ENCODE measurements at regions not wholly inside any gene's neighbourhood (a gene's known extent, or its start where the extent isn't known, plus 50 kb on each side); places are given as distances from the start of the nearest gene placed in this dataset.

- Mint-ChIP-seq H3K27ac (no peak overlapping the region), H3K9me3 (no peaks in the 10 kb centered on the region), H3K36me3 (no peaks in the 10 kb centered on the region), H3K4me3 (no peak overlapping the region), H3K4me1 (no peaks in the 10 kb centered on the region), H3K27me3 (ENCODE audit: low read depth in 2 of 2) (peaks cover 13 to 24% of the 10 kb centered on the region in 2 donors)
- DNase-seq (no peak), ATAC-seq (no peak)
- Histone ChIP-seq H3K36me3 (ENCODE audit: control insufficient read depth, insufficient read depth, low read length) (no peaks in the 10 kb centered on the region), H3K27ac (ENCODE audit: low read length) (no peak overlapping the region), H3K4me1 (ENCODE audit: control insufficient read depth, insufficient read depth, low read length) (no peaks in the 10 kb centered on the region), H3K9me3 (ENCODE audit: control insufficient read depth, insufficient read depth, low read length) (no peaks in the 10 kb centered on the region), H3K27me3 (ENCODE audit: control insufficient read depth, insufficient read depth, low read length) (no peaks in the 10 kb centered on the region), H3K4me3 (ENCODE audit: low read length) (no peak overlapping the region)
- intact Hi-C loops (cut with micrococcal nuclease), result no loop called here
- TF ChIP-seq CTCF (IDR thresholded peaks at IDR 0.05), result no peak
- WGBS (ENCODE audit: insufficient coverage), result 80% methylated on average over 3 of the region's 3 CpGs
Measured at GRCh38 chr20:58028123-58028522, 200.3 kb downstream of the ANKRD60 start.

GRCh38 chr20:58026361-58026760, 202.1 kb downstream of the ANKRD60 start:
- H3K9me3 Mint-ChIP-seq, result no peaks in the 10 kb centered on the region
- H3K27me3 ChIP-seq (ENCODE audit: control insufficient read depth, insufficient read depth, low read length), result no peaks in the 10 kb centered on the region
- DNase-seq (no peak), ATAC-seq (no peak)
- no peak for TF ChIP-seq CTCF (IDR thresholded peaks at IDR 0.05)
- 60% methylated on average over 2 of the region's 2 CpGs for WGBS (ENCODE audit: insufficient coverage)
- no peak overlapping the region for H3K27ac Mint-ChIP-seq
- H3K27me3 Mint-ChIP-seq (ENCODE audit: low read depth in 2 of 2), result peaks cover 10 to 15% of the 10 kb centered on the region in 2 donors
- H3K27ac ChIP-seq (ENCODE audit: low read length), result no peak overlapping the region
- no peak overlapping the region for H3K4me3 Mint-ChIP-seq
- no peaks in the 10 kb centered on the region for H3K36me3 Mint-ChIP-seq
- H3K36me3 ChIP-seq (ENCODE audit: control insufficient read depth, insufficient read depth, low read length), result no peaks in the 10 kb centered on the region
- H3K4me1 ChIP-seq (ENCODE audit: control insufficient read depth, insufficient read depth, low read length), result no peaks in the 10 kb centered on the region
- H3K9me3 ChIP-seq (ENCODE audit: control insufficient read depth, insufficient read depth, low read length), result no peaks in the 10 kb centered on the region
- intact Hi-C loops (cut with micrococcal nuclease), result no loop called here
- no peak overlapping the region for H3K4me3 ChIP-seq (ENCODE audit: low read length)
- H3K4me1 Mint-ChIP-seq, result no peaks in the 10 kb centered on the region

- DNase-seq, result no peak
- Histone ChIP-seq H3K36me3 (ENCODE audit: control insufficient read depth, insufficient read depth, low read length) (no peaks in the 10 kb centered on the region), H3K4me3 (ENCODE audit: low read length) (no peak overlapping the region), H3K9me3 (ENCODE audit: control insufficient read depth, insufficient read depth, low read length) (no peaks in the 10 kb centered on the region), H3K4me1 (ENCODE audit: control insufficient read depth, insufficient read depth, low read length) (no peaks in the 10 kb centered on the region), H3K27ac (ENCODE audit: low read length) (no peak overlapping the region), H3K27me3 (ENCODE audit: control insufficient read depth, insufficient read depth, low read length) (no peaks in the 10 kb centered on the region)
- peaks cover 10 to 13% of the 10 kb centered on the region in 2 donors for H3K27me3 Mint-ChIP-seq (ENCODE audit: low read depth in 2 of 2)
- no peak for ATAC-seq
- WGBS (ENCODE audit: insufficient coverage), result 64% methylated on average over 3 of the region's 3 CpGs
- H3K4me1 Mint-ChIP-seq, result no peaks in the 10 kb centered on the region
- no peak overlapping the region for H3K4me3 Mint-ChIP-seq
- H3K36me3 Mint-ChIP-seq, result no peaks in the 10 kb centered on the region
- no peak for TF ChIP-seq CTCF (IDR thresholded peaks at IDR 0.05)
- H3K27ac Mint-ChIP-seq, result no peak overlapping the region
- intact Hi-C loops (cut with micrococcal nuclease), result no loop called here
- no peaks in the 10 kb centered on the region for H3K9me3 Mint-ChIP-seq
Measured at GRCh38 chr20:58025233-58025632, 203.2 kb downstream of the ANKRD60 start.

GRCh38 chr20:58024241-58024721, 204.2 kb downstream of the ANKRD60 start:
- H3K36me3 ChIP-seq (ENCODE audit: control insufficient read depth, insufficient read depth, low read length), result no peaks in the 10 kb centered on the region
- no peak for TF ChIP-seq CTCF (IDR thresholded peaks at IDR 0.05)
- no peaks in the 10 kb centered on the region for H3K36me3 Mint-ChIP-seq
- H3K9me3 Mint-ChIP-seq, result no peaks in the 10 kb centered on the region
- DNase-seq, result no peak
- no peak overlapping the region for H3K4me3 Mint-ChIP-seq
- no peaks in the 10 kb centered on the region for H3K27me3 ChIP-seq (ENCODE audit: control insufficient read depth, insufficient read depth, low read length)
- no peaks in the 10 kb centered on the region for H3K4me1 Mint-ChIP-seq
- no peak overlapping the region for H3K27ac ChIP-seq (ENCODE audit: low read length)
- ATAC-seq, result peak in 1 of 3 donors; percentile 14
- no peaks in the 10 kb centered on the region for H3K4me1 ChIP-seq (ENCODE audit: control insufficient read depth, insufficient read depth, low read length)
- H3K4me3 ChIP-seq (ENCODE audit: low read length), result no peak overlapping the region
- H3K27ac Mint-ChIP-seq, result no peak overlapping the region
- peaks cover 7 to 10% of the 10 kb centered on the region in 2 donors for H3K27me3 Mint-ChIP-seq (ENCODE audit: low read depth in 2 of 2)
- WGBS (ENCODE audit: insufficient coverage), result 85% methylated on average over 9 of the region's 9 CpGs
- intact Hi-C loops (cut with micrococcal nuclease), result no loop called here
- H3K9me3 ChIP-seq (ENCODE audit: control insufficient read depth, insufficient read depth, low read length), result no peaks in the 10 kb centered on the region

Data from natural killer cell (primary cell).